Stimulated activated naive CD8-positive, alpha-beta T cell treated with anti-CD3 and anti-CD28 coated beads, Interleukin-15, Interleukin-2, amounts not matched to agents 100 U/mL and 50 U/mL, for 24 hours (primary cell): ENCODE measurements at regions not wholly inside any gene's neighbourhood (a gene's known extent, or its start where the extent isn't known, plus 50 kb on each side); places are given as distances from the start of the nearest gene placed in this dataset.
"Not testable (repeated sequence)": the region's sequence is repeated elsewhere in the genome, so short reads cannot be mapped to it uniquely, and the experiment has no call there.

Experiments
- ATAC-seq: fragments of 150-1000 bp; cut with Tn5 transposase; one replicate; pipeline ENCODE4 v1.10.0; 2021
- DNase-seq: peaks from one replicate; pipeline ENCODE4 v3.0.0; 2021

DNA sequence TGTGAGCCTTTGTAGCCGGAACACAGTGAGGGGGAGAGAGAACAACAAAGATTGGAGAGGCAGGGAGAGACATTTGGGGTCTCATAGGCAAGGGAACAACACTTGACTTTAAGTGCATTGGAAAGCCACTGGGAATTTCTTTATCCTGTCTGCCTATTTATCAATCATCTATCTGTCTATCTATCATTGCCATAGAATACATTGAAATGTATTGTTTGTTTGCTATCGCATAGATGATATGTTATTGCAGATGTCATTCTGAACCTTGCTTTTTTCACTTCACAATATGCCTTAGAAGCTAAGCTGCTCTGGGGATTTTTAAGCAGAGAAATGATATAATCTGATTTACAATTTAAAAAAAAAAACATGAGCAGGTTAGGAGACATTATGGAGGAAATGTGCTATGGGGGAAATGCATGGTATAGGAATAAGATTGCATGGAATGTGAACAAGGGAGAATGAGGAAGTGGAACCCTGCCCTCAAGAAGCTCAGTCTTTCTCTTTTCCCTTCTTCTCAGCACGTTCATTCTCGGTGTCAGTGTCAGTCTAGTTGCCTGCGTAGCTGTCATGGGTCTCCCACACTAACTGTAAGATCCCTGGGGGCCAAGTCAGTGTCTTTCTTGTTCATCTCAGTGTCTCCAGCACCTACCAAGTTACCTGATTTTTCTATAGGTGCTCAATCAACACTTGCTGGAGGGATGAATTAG lies 158.7 kb upstream of the ARHGAP20 start:
- DNase-seq (no peak), ATAC-seq (no peak)

DNA sequence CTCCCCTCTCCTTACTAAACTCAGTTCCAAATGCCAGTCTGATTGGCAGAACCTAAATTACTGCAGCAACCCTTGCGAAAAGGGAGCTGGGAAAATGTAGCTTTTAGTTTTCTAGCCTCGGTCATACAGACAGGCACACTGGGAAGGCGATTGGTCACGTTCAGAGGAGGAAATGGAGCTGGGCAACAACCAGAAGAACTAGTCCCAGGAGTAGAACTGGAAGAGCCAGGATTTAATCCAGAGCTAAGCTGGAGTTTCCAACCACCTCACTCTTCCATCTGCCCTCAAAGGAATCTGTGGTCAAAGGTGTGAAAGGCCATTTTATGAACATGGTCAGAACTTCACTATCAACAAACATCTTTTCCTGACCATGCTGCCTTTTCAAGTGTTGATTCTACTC lies 155.7 kb upstream of the ARHGAP20 start:
- DNase-seq (no peak), ATAC-seq (no peak)

DNA sequence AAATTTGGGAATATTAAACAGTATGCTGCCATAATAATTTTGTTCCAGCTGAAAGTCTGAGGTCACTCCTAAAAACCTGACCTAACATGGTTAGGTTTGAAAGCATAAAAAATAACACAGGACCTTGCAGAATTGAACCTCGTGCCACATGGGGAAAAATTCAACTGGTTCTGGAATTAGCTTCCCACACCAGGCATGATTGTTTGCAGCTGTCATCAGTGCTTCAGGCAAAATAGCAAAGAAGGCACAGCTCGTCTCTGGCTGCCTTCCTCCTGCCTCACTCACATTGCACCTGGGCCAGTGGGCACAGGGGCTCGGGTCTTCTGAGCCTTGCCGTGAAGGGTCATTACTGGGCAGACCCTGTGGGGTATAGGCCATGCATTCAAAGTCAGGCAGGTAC lies 153.8 kb upstream of the ARHGAP20 start:
- ATAC-seq (no peak), DNase-seq (no peak)

DNA sequence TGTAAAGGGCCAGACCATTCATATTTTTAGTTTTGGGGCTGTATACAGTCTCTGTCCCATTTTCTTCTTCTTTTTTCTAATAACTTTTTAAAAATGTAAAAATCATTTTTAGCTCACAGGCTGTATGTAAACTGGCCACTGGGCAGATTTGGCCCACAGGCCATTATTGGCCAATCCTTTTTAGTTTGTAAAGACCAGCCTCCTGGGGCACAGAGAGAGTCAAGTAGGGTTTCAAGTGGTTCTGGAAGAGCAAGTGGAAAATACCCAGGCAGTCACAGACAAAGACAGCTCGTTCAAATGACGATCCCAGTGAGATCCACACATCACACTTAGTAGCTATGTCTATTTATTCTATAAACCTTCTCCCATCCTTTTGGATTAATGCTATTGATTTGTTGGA lies 150.2 kb upstream of the ARHGAP20 start:
- no peak for ATAC-seq
- no peak for DNase-seq

DNA sequence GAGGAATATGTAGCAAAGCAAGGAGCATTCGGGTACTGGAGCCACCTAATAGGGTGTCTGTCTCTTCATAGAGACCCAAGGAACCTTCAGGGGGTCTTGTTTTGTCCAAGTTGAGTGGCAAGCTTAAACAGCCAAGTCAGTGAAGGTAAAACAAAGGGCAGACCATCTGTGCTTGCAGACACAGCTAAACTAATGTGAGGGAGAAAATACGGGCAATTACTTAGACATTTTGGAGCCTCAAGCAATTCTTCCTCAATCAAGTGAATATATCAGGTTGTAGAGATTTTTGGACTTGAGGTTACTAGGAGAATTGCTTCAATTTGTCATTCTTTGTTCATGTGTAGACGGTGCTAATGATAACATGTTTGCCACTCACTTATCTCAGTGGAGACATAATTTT lies 148.2 kb upstream of the ARHGAP20 start:
- no peak for DNase-seq

DNA sequence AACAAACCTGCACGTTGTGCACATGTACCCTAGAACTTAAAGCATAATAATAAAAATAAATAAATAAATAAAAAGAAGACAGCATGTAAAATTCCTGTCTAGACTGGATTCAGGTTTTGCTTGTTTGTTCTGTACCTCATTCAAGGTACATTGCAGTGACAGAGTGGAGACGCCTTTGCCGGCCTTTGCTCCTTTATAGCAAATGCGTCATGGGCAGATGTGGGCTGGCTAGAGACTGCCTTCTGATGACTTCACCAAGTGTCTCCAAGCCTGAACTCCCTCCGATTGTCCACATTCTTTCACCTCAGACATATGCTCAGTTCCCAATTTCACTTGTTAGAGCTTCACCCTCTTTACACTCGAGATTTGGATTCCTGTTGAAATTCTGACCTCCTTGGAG lies 147.8 kb upstream of the ARHGAP20 start:
- no peak for ATAC-seq

More for the DNA sequence above, 148.2 kb upstream of the ARHGAP20 start:
- ATAC-seq, result no peak

DNA sequence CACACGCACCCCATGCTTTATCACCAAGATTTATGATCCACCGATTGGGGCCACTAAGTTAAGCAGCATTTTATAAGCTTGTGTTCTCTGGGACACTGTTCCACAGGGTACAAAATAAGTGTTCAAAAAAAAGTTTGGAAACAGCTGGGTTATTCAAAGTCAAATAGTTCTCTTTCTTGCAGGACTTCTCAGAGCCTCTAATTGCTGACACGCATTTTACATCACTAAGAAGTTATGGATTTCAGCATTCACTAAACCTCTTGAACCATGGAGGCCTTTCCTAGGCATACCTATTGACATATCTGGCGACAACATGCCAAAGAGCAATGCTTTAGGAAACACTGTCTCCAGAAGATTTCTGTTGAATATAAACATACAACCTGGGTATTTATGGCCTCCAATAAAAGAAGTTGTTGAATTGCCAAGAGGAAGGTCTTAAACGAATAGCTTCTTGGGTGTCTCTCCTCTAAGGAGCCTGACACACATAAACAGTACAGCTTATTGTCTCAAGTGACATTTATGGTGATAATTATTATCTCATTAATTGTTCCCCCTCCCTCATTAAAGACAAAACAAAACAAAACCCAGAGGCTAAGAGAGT lies 147.1 kb upstream of the ARHGAP20 start:
- DNase-seq, result no peak
- ATAC-seq, result no peak

More for the DNA sequence above, 147.8 kb upstream of the ARHGAP20 start:
- DNase-seq, result no peak

DNA sequence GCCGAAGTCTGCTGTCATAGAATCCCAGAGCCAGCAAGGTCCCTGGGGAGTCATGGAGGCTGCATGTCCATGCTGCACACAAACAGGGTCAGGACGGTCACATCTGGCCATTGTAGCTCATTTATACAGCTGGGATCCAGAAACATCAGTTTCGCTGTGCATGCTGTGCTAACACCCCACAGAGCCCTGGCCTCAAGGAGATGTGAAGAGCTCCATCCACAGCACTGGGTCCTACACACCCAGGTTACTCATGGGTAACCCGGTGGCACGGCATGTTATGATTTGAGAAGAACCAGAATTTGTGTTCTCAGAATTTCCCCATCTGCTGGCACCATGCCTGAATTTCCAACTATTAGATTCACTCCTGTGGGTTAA lies 146.3 kb upstream of the ARHGAP20 start:
- DNase-seq (no peak), ATAC-seq (no peak)

DNA sequence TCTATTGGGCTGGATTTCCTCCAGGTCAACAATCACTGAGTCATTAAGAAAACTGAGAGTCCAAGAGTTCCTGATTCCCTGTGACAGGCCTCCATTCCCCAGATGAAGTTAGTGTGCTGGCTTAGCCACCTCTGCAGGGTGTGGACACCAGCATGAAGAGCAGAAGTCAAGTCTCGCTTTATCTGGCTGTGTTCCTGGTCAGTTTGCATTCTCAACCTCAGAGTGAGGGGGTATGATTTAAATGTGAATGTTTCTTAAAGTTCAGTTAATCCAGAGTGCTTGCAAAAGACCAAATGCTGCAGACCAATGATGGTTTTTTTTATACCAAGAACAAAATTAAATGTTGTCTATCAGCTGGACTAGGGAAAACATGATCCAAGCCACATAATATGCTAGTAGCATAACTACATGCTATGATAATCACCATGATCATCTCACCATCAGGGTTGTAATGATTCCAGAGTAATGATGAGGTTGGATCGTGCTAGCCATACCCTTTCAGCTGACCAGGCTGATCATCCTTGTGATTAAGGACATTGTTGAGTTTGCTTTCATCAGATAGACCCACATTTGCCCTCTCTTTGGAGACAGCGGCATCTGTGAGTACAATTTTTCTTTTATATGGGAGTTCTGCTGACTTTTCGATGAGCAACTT lies 145.8 kb upstream of the ARHGAP20 start:
- ATAC-seq (no peak), DNase-seq (no peak)

DNA sequence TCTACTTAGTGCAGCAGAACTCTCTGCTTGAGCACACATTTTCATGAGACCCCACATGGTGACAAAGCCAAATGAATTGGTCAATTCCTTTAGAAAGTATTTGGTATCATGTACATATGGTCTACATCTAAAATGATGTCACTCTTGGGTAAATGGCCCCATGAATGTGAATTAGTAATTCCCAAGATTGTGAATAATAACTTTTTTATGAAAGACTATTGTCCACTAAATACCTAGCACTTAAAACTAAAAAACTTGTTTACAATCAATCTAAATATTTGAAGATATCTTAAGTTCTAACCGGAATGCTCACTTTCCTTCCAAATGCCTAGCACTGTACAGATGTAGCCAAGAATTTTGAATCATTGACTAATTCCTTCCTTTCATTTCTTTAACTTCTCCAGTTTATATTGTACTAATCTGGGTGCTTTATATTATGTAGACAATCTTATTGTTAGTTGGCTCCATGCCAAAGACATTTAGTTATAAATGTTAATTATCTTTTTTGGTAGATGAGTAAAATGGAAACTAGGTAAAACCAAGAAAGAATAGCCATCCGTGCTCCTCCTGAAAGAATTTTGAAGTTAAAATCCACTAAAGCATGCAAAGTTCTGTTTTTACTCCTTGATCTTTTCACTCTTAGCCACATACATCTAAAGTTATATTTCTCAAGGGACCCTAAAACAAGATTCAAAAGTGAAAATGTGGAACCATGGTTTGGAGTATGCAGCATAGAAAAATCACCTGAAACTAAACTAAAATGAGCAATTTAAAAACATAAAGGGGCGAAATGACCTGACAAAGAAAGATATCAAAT lies 145.0 kb upstream of the ARHGAP20 start:
- ATAC-seq, result no peak
- DNase-seq, result no peak

DNA sequence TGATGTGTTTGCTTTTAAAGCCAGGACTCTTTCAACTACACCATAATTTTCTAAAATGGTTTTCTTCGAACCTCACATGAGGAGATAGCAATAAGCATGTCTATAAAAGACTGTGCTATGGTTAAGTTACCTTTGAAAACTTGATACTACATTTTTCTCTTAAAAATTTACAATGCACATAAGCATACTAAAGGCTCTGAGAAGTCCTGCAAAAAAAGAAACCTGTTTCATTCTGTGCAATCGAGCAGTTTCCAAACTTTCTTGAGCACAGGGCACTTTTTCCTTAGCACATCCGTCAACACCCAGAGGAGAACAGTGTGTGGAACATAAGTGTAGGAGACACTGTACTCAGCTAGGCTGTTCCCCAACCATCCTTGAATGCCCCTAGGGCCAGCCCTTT lies 144.1 kb upstream of the ARHGAP20 start:
- DNase-seq (no peak), ATAC-seq (no peak)

DNA sequence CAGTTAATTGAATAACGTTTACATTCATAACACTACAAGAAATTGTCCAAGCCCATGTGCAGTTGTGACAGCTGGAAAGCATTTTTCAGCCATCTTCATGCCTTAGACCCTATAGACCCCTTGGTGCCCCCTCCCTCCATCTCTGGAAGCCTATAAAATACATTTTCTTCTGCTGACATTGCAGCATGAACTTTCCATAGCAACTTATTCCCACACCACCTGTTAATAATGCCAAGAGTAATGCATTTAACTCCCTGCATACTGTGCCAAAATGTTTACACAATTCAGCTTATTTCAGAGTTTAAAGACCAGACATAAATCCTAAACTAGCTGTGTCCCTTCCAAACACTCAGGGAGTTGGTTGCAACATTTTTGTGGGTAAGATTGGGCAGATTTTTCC lies 143.0 kb upstream of the ARHGAP20 start:
- ATAC-seq (no peak), DNase-seq (no peak)

DNA sequence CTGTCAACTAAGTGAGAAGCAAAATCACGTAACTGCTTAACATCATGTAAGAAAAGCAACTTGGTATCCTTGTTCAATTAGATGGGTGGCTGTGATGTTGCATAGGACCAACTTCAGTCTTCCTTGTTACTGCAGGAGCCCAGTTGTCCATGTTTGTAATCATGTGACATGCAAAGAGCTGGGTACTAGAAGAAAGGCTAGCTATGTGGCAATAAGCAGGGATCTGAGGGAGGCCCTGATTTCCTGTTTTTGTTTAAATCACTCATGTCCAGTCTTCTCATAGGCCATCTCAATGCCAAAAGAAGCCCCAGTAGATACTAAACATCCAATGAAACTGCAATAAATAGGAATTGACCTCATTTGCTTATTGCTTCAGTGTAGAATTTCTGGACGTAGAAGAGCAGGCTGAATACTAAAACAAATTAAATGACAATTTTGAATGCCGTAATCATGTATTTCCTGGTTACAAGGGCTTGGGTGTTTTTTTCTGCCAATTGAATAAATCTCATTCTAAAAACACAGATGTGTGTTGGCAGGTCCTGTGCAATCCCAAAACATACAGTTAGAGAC lies 140.8 kb upstream of the ARHGAP20 start:
- DNase-seq (no peak), ATAC-seq (no peak)

DNA sequence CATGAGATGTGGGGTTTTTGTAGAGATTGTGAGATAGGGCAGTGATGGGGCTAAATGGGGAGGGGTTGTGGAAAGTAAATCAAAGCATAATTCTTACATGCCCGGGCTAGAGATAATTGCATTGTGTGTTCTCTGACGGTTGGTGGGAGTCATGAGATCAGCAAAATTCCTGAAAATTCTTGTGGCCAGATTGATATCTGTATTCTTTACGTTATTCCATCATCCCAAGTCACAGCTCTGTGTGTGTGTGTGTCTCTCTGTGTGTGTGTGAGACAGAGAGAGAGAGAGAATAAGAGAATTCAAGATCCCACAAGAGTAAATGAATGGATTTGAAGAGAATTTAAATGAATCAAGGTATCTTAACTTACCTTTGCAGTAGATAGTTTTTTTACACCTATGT lies 138.6 kb upstream of the ARHGAP20 start:
- ATAC-seq (no peak), DNase-seq (no peak)

DNA sequence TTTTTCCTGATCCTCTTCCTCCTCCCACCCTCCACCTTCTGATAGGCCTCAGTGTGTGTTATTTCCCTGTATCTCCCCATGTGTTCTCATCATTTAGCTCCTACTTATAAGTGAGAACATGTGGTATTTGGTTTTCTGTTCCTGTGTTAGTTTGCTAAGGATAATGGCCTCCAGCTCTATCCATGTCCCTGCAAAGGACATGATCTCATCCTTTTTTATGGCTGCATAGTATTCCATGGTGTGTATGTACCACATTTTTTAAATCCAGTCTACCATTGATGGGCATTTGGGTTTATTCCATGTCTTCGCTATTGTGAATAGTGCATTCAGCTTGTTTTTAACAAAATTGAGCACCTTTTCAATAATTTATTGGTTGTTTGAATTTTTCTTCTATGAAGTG lies 130.8 kb upstream of the ARHGAP20 start:
- not testable (repeated sequence) for DNase-seq, ATAC-seq

DNA sequence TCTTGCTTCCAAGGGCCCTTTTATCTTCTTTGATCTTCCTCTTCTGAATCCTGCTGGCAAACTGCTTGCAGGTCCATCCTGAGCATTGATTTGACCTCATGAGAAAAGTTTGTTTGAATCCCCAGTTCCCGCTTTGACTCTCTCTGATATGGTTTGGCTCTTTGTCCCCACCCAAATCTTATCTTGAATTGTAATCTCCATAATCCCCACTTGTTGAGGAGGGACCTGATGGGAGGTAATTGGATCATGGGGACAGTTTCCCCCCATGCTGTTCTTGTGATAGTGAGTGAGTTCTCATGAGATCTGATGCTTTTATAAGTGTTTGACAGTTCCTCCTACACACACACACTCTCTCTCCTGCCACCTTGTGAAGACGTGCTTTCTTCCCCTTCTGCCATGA lies 126.6 kb upstream of the ARHGAP20 start:
- DNase-seq (no peak), ATAC-seq (no peak)

DNA sequence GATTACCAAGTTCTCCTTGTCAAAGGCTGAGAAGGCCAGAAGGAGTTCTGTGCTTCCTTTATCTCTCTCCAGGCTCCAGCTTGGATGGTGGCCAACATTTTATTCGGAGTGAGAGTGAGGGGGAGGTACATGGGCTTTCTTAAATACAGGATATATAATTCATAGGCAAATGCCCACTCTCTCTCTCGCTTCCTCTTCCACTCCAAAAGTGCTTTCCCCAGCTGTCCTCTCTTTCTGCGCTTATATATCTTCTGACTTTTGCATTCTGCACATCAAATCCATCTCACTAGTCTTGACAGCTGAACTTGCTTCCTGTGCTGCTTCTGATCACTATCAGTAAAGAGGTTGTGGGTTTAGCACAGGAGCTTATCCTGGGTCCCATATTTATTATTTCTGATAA lies 125.4 kb upstream of the ARHGAP20 start:
- no peak for DNase-seq
- no peak for ATAC-seq

DNA sequence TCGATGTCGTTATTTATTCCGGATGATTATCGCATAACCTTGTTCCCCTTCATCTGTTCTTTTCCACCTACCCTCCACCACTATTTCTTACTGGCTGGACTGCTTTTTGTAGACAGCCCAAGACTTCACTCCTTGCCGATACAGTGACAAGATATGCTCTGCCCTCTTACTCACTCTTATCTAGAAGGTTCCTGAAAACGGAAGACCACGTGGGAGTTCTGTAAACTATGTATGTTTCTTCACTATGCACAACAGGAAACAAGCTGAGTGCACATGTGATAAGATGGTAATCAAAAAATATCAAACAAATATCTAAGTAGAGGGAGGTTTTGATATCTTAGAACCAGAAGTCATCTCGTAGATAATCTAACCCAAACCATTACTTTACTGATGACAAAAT lies 122.9 kb upstream of the ARHGAP20 start:
- DNase-seq (no peak), ATAC-seq (no peak)

DNA sequence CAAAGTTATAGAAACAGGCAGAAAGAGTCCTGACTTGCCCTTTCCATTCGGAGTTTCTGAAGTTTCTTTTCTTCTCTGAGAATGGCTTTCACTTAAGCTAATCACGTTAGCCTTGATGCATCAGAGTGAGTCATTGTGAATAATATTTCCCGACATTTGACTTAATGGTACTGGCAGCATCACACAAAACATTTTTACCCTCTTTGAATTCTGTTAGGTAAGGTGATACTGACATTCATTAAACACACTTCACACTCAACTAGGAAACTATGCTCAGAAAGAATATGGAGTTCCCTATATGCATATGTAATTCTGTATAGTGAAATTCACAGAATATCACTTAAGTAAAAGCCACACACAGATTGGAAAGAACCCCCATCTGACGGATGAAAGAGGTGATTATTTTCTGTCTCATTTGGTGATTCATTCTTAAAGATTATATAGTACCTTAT lies 120.8 kb upstream of the ARHGAP20 start:
- ATAC-seq, result peak; percentile 83

DNA sequence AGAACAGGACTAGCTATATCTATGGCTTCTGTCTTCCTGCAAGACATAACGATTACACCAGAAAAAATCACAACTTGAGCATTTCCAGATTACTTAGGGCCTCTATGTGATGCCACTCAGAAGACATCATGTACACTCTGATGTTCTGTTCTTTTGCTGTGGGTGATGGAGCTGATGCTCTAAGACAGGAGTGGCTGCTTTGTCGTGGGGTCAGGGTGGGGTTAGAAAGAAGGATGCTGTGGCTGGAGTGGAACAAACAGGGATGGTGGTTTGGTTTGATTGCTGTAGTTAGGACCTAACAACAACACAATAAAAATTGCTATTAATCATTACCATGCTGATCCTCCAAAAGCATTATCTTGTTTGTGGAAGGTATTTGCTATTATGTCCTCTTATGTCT lies 120.3 kb upstream of the ARHGAP20 start:
- DNase-seq (peak; percentile 13), ATAC-seq (peak; percentile 33)

More for the DNA sequence above, 120.8 kb upstream of the ARHGAP20 start:
- DNase-seq, result no peak

DNA sequence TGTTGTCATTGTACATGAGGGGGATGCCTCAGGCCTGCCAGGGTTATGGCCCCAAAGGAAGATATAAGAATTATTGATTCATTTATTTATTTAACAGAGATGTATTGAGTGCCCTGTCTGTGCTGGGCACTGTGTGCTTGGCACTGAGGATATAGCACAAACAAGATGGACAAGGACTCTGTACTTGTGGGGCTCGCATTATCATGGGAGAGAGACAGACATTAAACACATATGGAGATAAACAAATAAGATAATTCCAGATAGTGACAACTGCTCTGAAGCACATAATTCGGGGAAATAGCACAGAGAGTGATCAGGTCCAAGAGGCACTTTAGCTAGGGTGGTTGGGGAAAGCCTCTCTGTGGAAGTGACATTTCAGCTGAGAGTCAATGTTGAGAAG lies 119.8 kb upstream of the ARHGAP20 start:
- ATAC-seq (no peak), DNase-seq (no peak)

DNA sequence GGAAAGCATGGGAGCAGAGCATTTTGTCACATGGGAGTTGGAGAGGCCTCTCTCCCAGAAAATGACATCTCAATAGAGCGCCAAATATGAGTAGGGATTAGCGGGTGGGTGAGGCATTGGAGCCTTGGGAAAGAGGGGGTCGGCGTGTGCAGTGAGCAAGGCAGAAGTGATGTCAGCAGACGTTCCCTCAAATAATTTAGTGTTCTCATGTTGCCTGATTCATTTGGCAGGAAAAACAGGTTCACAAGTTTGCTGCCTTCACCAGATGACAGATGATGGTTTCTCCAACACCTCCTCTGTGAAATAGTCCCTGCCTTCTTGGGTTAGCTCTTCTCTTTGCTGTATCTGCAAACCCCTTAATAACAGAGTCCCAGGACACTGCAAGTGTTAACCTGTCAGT lies 118.5 kb upstream of the ARHGAP20 start:
- DNase-seq (no peak), ATAC-seq (no peak)
